ENCODE measurements at regions not wholly inside any gene's neighbourhood (a gene's known extent, or its start where the extent isn't known, plus 50 kb on each side); places are given as distances from the start of the nearest gene placed in this dataset.

DNA sequence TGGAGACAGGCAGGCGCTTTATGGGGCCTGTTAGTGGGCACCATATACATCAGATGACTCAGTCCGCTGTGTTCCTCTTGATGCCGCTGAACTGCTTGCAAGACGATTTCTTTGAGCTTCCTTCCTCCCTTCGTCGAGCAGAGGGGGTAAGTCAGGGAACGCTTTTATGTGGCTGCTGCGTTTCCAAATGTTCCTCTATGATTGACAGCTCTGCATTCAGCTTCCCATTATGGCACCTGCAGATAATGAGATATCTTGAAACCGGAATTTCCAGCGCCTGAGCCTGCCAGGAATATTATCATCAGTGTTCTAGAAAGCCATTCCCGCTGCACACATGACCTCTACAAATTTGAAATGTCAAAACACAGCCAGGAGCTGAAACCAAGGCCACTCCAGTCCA, 257.0 kb downstream of the TSHZ3 start:
- no peak for DNase-seq (ENCODE audit: low spot score)

DNA sequence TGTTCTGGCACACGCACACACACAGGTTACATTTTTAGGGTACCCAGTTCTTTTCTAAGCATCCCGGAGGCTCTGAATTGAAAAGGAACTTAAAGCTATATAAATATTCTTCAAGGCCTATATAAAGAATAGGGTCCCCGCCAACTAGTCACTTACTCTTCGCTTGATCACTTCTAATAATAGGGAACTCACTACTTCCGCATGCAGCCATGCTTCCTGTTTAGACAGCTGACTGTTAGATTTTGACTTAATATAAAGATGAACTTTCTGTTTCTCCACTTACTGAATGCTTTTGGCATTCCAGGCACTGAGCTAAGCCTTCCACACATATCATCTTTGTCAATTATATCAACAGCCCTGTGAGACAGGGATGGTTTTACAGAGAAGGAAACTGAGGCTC, 259.6 kb downstream of the TSHZ3 start:
- no peak for DNase-seq (ENCODE audit: low spot score)

DNA sequence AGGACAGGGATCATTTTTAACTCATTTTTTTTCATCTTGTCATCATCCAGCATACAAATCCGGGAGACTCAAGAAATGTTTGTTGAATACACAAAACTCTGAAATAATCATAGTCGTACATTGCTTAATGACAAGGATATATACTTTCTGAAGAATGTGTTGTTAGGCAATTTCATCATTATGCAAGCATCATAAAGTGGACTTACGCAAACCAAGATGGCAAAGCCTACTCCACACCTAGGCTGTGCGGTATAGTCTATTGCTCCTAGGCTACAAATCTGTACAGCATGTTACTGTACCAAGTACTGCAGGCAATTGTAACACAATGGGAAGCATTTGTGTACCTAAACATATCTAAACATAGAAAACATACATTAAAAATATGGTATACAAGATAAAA, 264.1 kb downstream of the TSHZ3 start:
- no peak for DNase-seq (ENCODE audit: low spot score)

DNA sequence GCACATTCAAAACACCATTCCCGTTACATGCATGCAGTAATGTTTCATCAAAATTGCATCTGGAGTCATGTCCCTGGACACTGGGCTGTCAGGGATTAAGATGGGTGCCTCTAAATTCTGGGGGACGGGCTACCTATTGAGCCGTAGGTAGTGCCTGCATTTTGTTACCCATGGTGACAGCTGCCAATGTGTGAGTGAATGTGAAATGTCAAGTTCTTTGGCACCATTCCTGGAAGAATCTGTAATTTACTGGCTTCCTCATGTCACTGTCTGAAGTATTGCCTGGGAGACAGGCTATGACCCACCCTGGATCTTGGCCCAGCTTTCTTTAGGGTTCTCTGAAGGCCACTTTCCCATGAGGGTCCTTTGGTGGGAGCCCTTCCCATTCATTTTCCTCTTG, 266.1 kb downstream of the TSHZ3 start:
- no peak for DNase-seq (ENCODE audit: low spot score)

DNA sequence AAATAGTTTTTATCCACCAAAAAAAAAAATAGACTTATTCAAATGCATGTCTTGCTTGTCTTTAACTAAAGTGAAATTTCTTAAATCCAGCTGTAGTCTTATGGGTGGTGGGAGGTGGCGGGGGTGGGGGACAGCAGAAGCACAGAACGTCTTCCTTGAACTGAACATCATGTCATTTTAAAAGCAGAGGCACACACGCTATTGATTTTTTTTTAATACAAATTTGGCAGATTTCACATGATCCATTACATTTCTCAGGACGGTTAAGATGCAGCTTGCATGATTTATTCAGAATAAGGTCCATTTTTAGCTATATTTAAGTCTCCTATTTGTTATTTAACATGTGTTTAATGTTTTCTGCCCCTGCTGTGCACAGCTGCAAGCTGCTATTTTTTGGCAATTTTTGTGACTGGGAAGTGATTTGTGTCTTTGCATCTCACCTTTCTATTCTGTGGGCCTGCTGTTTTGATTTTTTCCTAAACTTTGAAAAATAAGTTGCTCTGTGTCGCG, 274.0 kb downstream of the TSHZ3 start:
- DNase-seq (ENCODE audit: low spot score) = no peak

DNA sequence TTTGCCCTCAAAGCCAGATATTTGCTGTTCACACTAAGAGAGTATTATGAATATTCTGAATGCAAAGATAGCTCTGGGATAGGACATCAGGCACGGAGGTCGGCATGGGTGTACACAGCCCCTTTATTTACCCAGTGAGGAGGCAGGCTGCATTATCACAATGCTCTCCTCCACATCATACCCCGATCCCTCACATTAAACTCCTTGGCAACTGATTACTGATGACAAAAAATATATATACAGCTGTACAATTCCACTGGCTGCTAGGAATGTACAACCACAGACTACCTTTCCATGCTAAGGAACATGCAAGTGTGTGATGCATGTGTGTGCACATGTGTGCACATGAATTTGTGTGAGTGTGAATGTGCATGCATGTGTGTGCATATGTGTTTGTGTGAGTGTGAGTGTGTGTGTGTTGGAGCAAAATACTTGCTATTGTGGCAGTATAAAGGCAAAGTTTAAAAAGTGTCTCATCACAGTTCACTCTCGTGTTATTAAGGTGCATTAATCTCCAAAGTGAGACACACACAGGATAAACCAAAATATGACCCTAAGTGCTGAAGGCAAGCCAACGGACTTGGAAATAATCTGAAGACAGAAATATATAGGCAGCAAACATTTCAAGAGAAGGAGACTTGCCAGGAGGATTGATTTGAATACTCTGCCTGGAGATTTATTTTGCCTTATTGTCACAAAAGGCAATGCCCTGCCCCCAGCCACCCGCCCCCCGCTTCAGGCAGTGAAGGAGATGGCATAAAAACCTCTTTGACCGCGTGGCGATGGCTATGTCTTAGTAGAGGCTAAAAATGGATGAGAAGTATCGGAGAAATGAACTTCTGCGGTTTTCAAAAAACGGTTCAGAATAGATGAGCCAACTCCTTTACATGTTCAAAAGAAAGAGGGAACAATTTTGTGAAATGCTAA, 274.8 kb downstream of the TSHZ3 start:
- no peak for DNase-seq (ENCODE audit: low spot score)

DNA sequence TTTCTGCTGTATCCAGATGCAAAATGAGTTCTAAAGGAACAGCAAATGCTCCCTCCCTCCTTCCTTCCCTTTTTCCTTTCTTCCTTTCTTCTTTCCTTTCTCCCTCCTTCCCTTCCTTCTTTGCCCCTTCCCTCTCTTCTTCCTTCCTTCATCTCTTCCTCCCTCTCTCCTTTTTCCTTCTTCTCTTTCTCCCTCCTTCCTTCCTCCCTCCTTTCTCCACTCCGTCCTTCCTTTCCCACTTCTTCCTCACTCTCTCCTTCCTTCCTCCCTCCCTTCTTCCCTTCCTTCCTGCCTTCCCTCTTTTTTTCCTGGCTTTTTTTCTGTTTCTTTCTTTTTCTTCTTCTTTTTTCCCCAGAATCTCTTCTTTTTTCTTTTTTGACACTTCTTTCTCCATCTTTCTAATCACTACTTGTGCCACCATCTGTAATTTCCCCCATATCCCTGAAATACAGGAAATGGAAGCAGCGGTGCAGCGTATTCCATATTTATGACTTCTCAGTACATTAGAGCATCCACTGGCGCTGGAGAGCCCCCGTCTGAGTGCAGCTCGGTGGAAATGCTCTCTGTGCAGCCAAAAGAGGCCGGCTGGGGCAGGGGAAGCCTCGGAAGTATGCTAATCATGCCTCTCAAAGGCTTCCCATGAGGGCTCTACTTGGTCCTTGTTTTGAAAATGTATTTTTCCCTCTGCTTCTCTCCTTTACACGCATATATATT, 275.6 kb downstream of the TSHZ3 start:
- no peak for DNase-seq (ENCODE audit: low spot score)

DNA sequence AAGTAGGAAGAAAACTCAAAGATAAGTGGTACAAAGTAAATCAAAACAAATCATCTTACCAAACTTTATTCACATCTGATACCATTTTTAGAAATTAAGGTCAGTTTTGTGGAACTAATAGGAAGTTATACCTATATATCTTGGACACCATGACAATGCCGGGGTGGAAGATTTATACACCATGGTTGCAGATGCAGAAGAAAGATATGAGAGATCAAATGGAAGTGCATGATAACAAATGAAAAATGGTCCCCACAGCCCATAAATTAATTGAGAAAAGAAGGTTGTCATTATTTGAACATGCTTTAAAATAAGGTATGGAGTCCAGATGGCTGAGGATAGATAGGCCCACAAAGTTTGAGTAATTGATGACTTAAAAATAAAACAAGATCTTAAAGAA, 276.8 kb downstream of the TSHZ3 start:
- no peak for DNase-seq (ENCODE audit: low spot score)

DNA sequence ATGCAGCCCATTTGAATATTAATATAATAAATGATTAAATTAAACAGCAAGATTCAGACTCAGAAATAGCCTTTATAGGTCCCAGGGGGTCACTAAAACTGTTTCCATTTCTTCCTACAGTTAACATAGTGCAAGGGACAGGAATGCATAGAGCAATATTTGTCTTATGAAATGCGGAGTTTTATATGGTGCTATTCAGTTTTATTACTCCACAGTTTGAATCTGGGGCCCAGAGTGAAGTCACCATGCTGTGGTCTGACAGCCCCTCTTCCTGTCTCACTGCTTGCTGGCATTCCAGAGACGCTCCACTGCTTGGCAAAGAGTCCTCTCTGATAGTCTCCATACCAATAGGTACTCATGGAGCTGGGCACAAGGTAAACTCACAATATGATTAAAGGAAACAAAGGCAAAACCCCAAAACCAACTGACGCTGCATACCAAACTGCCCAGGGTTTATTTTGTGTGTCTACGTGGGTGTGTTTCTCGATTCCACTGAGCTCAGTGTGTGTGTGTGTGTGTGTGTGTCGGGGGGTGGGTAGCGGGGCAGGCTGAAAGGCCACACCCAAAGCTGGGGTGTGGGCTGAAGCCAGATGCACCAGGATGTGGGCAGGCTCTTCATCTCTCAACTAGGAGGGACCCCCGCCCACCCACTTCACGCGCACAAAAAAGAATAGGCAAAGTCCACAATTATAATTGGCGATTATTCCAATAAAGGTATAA, 277.9 kb downstream of the TSHZ3 start:
- no peak for DNase-seq (ENCODE audit: low spot score)

DNA sequence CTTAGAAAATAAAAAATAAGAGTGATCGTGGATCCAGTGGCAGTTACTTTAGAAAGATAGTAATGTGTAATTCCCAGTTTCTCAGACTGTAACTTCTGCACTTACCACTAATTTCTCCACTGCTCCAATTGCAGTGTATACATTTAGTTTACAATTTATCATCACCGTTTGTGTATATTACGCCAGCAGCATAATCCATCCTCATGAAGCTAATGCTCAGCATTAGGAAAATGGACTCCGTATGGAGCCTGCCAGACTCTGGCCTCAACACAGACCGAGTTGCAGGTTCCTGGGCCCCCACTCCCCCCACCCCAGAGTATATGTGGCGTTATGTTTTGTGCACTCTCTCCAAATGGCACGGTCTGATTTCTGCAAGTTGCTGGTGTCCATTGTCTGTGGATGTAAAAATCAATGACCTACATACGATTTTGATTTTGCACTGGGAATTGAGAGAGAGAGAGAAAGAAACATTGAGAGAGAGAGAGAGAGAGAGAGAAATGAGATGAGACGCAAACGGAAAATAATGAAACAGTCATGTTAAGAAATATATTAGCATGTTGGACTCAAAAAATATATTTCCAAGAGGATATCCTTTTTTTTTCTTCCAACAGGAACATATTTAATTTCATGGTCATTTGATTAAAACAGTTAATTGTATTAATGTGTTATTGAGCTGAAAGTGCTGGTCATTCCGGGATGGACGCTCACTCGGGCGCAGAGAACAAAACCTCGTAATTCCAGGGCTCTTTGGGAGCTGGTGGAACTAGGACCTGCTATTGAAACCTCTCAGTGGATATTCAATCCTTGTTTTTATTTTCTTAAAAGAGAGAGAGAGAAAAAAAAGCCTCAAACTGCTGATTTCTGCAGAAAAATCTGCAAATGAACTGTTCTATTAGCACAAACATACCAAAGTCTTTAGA, 278.8 kb downstream of the TSHZ3 start:
- DNase-seq (ENCODE audit: low spot score) = no peak

DNA sequence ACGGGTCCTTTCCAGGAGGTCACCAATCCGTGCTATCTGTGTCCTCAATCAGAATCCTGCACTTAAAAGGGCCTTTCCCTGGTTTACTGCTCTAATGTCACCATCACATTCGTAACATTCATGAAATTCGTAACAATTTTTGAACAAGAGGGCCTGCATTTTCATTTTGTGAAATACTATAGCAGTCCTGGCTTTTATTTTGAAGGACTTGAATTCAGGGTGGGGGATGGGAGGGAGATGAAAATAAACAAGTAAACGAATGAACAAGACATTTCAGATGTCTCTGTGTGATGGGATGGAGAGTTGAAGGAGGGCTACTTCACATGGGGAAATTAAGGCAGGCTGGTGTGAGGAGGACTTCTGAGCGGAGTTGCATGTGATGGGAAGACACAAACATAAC, 281.0 kb downstream of the TSHZ3 start:
- no peak for DNase-seq (ENCODE audit: low spot score)

DNA sequence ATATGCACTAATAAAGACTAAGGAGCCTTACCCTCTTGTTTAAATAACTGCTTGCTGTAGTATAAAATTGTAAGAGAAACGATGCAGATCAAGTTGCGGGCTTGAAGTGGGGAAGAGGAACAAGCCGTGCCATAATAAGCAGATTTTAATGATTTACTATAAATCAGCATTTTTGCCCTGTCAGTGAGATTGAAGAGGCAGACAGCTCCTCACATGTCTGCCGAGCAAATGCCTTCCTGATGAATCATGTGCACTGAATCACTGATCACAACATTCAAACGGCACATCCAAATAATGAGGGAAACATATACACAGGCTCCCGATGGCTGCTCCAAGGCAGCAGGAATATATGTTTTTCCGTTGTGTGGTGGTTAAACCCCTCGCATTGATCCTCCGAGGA, 282.9 kb downstream of the TSHZ3 start:
- no peak for DNase-seq (ENCODE audit: low spot score)

DNA sequence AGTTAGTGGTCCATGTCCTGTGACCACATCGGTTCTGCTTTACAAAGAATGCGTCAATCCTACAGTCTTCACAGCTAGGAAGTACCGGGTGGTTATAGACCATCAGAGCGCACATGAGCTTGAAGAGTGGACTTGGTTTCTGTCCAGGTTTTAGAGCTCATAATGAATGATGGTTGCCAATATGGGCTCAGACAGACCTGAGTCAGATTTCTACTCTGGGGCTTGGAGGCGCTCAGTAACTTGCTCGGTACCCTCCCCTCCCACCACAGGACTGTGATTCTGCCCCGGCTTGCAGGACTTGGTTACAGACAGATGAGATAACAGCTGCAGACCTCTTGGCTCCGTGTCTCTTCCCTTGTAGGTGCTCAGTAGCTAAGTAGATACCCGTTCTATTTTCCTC, 284.7 kb downstream of the TSHZ3 start:
- no peak for DNase-seq (ENCODE audit: low spot score)

DNA sequence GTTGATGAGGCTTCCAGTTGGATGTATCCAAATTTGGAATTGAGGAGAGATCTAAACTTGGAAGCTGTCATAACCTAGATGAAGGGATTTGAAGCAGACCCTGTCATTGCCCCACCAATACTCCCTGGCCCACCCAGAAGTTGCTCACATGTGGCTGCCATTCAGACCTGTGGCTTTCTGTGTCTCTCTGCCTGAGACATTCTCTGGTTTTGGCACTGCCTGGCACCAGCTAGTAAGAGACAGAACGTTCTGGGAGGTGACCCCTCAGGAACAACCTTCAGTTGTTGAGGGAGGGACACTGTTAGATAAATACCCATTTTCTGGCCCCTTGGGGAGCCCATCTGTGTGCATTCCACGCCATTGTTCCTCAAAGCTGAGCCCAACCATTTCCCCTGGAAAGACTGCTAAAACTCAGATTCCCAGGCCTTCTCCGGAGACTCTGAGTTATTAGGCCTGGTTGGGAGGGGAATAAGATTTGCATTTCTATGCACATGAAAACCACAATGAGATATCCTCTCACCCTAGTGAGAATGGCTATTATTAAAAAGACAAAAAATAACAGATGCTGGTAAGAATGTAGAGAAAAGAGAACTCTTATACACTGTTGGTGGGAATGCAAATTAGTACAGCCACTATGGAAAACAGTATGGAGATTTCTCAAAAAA, 290.4 kb downstream of the TSHZ3 start:
- no peak for DNase-seq (ENCODE audit: low spot score)

DNA sequence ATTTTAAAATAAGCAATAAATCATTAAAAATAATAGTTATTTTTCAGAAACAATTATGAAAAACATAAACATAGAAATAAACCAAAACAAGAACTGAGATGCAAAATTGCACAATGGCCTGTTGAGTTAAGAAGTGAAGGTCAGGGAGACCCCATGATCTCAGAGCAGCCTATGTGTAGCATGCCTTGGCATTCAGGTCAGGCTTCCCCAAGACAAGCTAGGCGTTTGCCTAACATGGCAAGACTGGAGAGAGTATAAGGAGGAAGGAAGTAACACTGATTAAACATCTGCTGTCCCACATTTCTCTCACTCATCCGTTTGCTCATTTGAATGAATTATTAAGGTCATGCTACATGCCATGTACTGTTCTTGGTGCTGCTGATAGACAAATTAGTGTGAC, 291.8 kb downstream of the TSHZ3 start:
- DNase-seq (ENCODE audit: low spot score) = no peak

DNA sequence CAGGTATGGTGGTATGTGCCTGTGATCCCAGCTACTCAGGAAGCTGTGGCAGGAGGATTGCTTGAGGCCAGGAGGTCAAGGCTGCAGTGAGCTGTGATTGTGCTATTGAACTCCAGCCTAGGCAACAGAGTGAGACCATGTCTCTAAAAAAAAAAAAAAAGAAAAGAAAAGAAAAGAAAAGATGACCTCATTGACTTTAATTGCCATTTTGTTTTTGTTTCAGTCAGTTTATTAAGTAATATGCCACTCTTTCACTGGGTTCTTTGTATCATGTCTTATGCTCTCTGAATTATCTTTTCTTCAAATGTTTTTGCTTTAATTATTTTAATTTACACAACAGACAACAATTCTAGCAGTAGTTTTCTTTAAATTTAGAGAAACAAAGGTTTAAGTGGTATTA, 293.8 kb downstream of the TSHZ3 start:
- DNase-seq (ENCODE audit: low spot score) = no peak

DNA sequence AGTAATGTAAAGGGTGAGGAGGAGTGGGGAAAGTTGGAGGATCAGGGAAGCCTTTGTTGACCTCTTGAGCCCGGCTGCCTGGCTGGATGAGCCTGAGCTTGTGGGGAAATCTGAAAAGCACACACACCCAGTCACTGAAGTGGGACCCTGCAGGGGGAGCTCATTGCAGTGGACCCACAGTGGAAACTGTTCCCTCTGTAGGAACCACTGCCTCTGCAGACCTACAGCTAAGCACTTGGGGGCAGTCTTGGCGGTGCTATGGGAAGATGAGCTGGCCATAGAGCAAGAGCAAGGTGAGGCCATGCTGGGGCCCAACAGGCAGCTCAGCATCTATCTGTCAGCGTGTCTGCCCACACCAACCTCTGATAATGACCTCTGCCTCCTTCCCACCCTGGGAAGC, 294.8 kb downstream of the TSHZ3 start:
- no peak for DNase-seq (ENCODE audit: low spot score)

DNA sequence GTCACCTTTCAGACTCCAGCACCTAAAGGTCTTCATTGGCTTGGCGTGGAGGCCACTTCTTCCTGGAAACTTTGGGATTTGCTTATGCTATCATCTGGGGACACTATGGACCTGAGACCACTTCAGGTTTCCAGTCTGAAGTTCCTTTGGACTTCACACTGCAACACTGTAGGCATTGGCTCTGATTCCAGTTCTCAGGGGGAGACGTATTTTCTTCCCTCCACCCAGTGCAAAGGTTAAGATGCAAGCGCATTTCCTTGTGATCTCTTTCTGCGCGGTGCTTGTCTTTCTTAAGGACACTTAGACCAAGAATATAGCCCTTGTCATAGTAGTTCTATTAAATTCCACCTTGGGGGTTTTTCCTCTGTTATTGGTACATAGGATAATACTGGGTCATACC, 299.8 kb downstream of the TSHZ3 start:
- no peak for DNase-seq (ENCODE audit: low spot score)

DNA sequence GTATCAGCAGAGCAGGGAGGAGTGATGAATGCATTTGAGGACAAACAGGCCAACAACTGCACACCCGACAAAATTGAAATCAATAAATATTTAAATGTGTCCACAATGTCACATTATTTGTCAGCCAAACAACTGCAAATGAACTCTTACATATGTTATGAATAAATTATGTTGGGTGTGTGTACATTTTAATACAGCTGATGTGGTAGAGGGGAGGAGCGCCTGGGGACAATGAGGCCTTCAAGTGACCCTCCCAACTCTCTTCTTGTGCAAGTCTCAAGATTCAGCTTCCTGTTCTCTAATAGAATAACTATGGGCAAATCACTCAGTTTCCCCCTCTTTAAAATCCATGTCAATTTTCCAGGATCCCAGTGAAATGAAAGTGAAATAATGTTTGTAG, 303.2 kb downstream of the TSHZ3 start:
- no peak for DNase-seq (ENCODE audit: low spot score)

DNA sequence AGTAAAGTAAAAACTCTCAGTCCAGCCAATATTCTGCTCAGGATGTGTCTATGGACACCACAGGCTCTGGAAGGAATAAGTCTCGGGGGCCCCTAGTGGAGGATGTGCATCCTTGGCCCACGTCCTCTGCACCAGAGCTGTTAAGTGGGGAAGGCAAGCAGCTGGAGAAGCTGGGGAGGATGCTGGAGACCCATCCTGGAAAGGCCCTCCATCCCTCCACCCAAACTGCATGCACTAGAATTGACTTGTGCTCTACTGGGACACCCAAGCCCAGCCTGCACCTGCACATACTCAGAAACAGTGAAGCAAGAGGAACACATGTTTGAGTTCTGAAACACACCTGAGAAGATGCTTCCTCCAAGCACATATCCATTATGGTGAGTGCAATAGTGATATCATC, 307.8 kb downstream of the TSHZ3 start:
- no peak for DNase-seq (ENCODE audit: low spot score)

DNA sequence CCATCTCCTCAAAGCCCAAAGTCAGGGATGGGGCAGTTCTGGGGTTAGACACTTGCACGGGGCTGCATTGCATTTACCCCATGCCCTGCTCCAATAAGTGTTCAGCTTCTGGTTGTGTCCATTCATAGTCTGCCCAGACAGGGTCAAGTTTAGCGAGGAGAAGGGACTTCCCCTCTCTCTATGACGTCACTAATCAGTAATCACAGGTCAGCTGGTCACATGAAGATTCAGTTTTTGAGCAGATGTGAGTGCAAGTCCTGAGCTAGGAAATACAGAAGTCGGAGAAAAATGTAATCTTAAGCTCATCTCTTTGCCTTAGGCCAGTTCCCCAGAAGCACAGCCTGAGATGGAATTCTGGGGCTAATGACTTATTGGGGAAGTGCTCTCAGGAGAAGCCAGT, 310.1 kb downstream of the TSHZ3 start:
- no peak for DNase-seq (ENCODE audit: low spot score)

All from HuH-7.5 (cell line).